Hematopoietic multipotent progenitor cell (in vitro differentiated cells): ENCODE measurements at regions not wholly inside any gene's neighbourhood (a gene's known extent, or its start where the extent isn't known, plus 50 kb on each side); places are given as distances from the start of the nearest gene placed in this dataset.
A peak's percentile ranks its signal among the peaks of the same experiment; 100 is the strongest.

Experiments used
- DNase-seq, 3 donors: peaks; one replicate each; pipeline ENCODE4 v3.0.0-alpha.2; 2011 to 2015; ENCODE audit warnings: low read depth in 2 of 3, low spot score in 2 of 3

DNA sequence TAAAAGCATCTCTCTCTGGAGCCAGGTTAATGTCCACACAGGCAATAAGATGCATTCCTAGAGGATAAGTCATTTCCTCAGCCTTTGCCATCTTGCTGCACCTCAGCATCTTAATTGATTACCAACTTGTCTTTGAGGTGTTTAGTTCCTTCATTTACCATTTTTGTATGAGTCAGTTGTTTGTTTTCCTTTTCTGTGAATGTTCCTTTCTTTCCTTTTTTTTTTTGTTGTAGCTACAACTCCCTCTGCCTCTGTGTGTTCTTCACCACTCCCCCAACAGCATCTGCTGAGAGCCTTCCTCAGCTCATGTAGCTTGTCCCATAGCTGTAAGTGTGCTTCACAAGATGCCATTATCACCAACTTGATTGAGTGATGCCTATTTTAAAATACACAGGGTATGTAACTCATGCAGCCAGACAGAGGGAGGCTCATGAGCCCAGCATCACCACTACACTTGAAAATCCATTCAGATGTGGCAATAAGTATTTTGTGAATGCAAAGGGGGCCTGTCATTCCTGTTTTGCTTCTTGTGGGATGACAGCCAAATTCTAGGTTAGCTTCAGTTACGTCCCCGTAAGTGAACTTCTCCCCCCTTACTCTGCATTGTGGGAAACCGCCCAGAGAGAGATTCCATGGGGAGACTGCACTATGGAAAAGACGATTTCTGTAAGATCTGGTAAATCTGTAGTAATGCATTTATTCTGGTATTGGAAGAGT lies 315.9 kb upstream of the ZEB2 start:
- DNase-seq: no peak

DNA sequence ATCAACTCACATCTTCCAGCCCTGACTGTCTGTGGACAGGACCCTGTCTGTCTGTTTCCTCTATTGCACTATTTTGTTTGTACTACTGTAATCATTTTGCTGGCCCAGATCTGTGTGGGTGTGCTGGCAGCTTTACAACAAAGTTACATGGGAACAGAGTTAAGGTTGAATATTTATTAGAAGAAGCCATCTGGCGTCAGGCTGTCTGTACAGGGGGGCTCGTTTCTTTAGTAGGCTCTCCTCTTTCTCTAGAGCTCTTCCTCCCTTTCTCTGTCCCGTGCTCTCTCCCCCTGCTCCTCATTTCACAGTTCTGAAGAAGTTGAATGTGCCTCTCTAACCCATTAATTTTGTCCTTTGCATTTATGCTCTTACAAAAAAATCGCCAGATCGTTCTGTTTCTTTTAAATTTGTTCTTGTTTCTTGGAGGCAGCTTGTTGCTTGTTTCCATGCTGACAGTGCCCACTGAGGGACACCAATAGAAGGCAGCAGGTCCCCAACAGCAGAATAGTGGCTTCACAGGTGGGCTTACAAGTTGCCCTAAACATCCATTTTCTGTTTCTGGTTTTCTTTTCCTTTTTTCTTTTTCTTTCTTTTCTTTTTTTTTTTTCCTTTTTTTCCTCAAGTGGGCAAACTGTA lies 315.2 kb upstream of the ZEB2 start:
- DNase-seq: no peak

DNA sequence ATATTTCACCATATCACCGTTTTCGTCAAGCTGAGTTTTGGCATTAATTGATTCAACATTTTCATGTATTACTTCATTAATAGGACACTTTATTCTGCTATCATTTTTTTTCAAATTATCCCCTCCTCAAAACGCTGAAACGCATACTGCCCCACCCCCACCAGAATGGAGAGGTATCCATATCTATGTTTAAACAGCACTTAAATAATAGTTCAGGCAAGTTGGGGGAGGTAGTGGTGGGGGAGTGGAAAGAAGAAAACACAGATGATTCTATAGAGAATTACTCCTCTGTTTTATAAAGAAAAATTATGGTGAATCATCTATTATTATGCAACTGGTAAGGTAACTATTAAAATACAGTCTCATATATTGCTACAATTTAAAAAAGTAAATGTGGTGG lies 314.4 kb upstream of the ZEB2 start:
- no peak for DNase-seq

DNA sequence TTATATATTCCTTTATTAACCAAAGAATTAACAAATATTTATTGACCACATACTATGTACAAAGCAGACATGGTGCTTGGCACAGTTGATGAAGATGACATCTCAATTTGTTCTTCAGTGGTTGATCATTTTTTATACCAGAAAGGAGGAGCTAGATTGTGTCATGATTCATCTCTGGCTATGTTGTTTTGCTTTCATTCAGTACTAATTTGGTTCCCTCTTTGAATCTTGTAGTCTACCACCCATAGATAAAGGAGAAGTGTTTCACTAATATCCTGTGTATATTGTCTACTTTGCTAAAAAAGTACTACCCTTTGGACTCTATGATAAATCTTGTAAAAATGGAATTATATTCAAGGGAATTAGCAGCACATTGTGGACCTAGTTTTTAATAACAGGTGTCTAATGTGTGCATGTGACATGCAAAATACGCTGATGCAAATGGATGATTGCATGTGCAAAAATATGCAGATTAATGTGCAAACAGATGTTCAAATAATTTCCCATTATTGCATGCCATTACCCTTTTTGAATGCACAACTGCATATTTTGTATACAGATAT lies 313.2 kb upstream of the ZEB2 start:
- no peak for DNase-seq

DNA sequence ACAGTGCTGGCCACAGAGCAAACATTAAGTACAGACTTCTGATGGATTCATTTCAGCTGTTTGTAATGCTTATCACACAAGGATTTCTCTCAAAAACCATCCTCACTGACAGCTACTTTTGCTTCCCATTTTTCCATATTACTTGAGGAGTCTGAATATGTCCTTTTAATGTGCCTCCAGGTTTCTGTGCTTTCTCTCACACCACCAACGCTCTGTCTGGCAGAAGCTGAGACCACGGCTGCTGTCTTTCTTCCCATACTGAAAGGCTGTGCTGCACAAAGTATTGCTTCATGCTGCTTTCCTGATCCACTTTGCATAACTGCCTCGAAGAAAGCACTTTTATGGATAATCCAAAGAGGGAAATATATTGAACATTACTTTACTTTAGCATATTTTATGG lies 312.1 kb upstream of the ZEB2 start:
- DNase-seq: no peak

DNA sequence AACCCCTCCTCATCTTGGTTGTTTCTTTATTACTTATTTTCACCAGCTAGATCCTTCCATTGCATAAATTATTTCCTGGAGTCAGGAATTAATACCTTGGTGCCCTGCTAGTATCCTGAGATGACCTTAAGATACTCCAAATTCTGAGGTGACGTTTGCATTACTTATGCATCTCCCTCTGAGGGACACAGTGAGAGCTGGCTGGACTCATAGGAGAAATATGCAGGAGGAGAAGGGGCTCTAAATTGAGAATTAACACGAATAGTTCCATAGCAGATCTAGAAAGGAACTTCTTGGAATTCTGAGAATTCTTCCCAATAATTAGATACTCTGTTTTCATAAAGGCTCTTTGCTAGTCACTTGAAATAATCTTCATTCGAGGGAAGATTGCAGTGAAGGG lies 310.6 kb upstream of the ZEB2 start:
- no peak for DNase-seq

DNA sequence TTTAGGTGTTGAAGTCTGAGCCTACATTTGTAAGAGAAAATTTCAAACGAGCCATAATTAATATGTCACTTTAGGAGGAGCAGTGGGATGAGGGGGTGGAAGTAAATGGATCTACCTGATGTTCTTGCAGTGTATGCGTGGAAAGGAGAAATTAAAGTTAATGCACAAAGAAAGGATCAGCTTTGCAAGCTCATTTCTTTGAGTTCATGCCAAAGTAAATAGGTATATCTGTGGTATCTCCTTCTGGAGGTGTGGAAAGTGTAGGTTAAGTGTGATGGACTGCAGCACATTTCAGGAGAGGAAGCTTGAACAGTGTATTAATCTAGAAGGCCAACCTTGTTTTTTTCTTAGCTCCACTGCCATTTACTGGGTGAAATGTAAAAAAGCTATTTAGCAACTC lies 307.5 kb upstream of the ZEB2 start:
- DNase-seq: no peak

DNA sequence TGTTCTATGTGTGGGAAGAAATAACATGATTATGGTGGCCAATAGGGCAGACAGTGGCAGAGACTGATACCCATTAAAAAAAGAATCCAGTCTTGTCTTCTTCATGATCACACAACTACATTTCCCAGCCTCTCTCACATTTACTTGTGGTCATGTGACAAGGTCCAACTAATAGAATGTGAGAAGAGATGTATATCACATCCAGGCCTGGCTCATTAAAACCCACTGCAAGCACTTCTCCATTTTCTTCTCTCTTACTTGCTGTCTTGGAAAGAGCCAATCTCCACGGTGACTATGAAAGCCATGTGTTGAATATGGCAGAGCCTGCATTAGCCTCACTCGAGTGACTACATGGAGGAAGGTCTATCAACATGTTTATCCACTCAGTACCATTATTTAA lies 306.2 kb upstream of the ZEB2 start:
- peak in 1 of 3 donors; percentile 3 for DNase-seq

DNA sequence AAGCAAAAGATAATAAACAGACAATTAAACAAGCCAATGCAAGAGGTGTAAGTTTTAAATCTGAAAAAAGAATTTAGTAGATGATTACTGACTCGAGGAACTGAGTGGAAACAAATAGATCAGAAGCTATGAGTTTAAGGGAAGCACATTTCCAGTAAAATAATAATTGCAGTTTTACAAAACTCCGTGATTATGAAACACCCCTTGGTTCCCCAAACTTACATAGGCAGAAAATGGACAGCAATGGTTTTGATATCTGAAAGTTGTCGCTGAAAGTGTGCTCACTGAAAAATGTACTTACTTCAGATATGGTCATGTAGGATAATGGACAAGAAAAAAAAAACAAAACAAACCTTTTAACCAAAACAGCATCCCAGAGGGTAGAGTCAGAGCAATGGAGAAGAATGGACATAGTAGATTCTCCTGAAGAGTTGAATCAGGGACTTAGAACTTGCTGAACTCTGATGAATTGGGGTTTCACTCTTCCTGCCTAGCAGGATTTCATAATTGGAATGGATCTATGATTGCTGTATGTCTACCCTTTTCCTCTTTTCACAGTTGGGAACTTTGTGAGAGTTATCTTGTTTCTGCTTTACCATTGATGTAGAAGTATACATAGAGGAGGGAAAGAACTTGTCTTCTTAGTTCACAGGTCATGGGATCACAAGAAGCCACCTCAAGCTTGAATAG lies 305.6 kb upstream of the ZEB2 start:
- DNase-seq: no peak

DNA sequence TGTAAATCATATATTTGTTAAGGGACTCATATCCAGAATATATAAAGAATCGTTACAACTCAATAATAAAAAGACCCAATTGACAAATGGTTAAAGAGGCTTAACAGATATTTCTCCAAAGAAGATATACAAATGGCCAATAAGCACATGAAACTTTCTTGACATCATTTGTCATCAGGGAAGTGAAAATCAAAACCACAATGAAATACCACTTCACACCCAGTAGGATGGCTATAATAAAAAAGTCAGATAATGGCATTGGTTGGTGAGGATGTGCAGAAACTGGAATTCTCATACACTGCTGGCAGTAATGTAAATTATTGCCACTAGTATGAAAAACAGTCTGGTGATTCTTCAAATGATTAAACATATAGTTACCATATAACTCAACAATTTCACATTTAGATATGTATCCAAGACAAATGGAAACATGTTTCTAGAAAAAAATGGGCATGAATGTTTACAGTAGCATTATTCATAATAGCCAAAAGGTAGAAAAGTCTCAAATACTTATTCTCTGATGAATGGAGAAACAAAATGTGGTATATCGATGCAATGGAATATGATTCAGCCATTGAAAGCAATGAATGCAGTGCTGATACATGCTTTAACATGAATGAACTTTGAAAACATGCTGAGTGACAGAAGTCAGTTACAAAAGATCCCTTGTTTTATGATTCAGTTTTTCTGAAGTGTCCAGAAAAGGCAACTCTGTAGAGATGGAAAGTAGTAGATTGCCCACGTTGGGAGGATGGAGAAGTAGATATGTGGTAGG lies 304.6 kb upstream of the ZEB2 start:
- no peak for DNase-seq

DNA sequence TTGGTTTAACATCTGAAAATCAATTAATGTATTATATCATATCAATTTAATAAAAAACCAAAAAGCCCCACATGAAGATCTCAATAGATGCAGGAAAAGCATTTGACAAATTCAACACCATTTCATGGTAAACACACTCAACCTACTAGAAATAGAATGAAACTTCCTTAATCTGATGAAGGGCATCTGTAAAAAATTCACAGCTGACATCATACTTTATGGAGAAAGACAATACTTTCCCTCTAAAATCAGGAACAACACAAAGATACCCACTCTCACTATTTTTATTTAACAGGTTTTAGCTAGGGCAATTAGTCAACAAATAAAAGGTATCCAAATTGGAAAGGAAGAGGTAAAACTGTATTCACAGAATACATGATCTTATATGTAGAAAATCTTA lies 303.0 kb upstream of the ZEB2 start:
- no peak for DNase-seq

DNA sequence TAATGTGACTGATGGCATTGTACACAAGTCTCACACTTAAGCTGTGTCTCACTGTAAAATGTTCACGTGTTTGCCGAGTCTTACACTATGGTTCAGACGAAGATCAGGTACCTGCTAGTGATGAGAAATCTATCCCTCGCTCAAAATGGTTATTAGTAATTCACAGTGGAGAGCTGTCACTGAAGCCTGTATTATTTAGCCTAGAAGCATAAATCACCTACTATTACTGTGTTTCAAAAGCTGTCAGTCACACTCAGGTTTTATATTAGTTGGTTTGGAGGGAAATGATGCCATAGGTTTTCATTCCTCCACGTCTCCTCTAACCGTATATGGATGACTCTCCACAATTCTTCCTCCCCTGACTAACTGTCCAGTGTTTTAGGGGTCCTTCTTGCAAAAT lies 292.4 kb upstream of the ZEB2 start:
- no peak for DNase-seq

DNA sequence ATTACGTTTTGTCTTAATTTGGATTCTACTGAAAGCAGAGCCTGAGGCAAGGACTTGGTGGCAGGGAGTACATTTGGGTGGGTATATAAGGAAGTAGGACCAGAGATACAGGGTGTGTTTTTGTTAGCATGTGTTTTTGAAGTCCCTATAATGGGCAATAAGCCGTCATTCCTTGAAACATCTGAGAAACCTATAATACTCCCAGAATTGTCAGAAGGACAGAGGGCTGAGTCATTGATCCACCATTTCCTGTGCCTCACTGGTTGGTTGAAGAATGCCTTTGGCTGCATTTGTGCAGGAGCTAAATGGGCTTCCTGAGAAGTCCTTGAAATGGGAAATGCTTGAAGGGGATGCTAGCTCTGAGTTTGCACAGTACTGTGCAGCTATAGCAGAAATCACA lies 281.8 kb upstream of the ZEB2 start:
- no peak for DNase-seq

DNA sequence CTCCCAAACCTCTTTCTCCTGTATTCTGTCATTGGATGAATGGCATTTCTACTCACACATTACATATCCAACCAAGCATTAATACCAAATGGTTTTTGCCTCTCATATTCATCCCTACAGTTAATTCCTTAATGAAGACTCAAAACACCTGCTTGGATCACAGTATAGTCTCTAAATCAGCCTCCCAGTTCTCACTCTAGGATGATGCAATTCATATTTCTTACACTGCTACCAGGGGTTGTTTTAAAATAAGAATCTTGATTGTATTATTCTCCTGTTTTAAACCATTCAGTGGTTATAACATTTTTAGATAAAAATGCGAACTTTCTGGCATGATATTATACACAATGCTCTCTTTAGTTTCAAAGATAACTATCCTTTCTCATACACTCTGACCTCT lies 281.4 kb upstream of the ZEB2 start:
- DNase-seq: no peak

DNA sequence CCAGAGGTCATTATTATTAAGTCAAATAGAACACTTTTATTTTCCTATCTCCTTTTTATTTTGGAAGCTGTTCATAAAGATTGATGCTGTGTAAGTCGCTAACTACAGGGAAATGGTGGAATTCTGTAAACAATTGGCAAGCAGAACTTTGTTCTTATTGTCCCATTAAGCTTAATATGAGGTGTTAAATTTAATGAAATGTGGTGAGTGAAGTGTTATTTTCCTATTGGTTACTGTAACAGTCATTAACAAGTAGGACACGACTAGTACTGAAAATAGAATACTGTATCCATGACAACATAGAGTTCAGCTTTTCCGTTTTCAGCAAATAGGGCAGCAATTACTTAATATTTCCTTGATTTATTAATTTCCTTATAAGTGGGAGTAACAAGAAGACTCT lies 279.1 kb upstream of the ZEB2 start:
- DNase-seq: no peak

DNA sequence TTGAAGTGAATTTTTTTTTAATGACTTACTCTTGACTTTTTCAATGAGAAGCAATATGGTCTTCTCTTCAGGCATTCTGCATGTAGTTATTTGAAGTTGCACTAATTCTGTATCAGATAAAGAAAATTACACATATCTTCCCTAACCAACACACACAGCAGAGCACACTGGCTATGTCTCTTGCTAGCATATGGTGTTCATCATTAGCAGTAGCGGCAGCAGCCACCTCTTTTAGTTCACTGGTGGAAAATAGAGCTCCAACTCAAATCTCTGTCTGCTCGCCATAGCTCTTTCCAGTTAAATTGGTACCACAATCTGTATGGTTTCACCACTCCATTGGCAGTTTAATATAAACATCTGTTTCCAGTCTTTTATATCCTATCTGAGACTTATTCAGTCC lies 278.1 kb upstream of the ZEB2 start:
- DNase-seq: no peak

DNA sequence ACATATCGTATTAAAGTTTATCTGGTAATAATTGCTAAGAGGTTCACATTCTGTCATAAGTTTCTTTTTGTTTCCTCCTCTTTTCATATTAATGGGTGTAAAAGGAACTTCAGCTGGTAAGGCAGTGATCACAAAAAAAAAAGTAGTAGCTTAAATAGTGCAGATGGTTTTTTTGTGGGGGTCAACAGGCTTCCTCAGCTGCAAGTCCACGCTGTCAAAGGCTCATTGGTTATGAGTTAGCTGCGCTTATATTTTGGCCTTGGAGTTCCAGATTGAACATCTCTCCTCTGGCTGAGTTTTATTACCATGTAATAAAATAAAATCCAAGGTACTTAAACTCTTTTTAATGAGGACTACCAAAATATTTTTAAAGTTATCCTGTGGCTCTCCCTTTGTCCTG lies 277.0 kb upstream of the ZEB2 start:
- DNase-seq: no peak

DNA sequence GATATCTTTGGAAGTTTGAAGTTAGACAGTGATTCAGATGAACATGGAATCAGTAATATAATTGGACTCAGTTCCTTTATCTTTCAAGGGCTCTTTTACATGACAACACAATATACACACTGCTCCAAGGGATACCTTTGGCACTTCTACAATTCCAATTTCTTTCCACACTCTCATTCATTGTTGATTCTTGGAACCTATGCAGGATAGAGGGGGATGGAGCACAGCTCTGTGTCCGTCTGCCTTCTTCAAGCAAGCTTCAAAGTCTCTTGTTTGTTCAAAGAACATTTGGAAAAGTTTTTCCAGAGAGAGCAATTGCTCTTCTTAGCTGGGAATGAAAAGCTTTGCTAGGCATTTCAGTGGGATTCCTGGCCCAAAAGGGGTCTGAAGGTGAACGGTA lies 276.2 kb upstream of the ZEB2 start:
- no peak for DNase-seq

DNA sequence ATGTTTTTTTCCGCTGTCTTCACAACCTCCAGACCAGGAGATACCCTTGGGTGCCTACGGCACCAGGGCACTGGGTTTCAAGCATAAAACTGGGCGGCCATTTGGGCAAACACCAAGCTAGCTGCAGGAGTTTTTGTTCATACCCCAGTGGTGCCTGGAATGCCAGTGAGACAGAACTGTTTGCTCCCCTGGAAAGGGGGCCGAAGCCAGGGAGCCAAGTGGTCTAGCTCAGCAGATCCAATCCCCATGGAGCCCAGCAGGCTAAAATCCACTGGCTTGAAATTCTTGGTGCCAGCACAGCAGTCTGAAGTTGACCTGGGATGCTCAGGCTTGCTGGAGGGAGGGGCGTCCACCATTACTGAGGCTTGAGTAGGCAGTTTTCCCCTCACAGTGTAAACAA lies 265.3 kb upstream of the ZEB2 start:
- DNase-seq: no peak

DNA sequence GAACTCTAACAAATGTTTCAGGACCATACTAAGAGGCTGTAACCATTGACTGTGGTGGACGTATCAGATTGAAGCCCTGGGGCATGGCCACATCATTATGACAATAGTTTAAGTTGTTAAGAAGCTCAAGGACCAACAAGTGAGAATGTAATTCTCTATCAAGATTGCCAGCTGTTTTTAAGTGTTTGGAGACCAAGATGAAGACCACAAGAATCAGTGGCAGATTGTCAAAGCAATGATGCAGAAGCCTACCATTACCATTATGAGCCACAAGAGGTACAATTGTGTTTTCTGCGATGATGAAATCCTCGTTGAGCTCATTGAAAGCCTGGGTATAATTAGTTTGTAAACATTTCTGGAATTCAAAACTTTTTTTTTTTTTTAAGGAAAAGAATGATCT lies 261.1 kb upstream of the ZEB2 start:
- no peak for DNase-seq

DNA sequence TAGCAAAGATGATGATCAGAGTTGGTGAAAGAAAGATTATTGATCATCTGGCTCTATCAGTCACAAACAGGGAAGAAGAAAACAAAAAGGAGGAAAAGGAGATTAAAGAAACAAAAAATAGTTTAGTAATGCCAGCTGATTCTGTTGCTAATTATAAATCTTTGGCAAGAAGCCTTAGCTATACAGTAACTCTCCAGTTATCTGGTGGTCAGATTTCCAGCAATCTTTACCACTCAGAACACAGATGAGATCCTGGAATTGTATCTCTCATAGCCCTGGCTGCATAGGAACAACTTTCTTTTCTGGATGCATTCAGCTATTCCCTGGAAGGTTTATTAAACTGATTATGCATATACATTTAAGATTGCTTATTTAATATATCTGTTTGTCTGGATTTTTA lies 256.8 kb upstream of the ZEB2 start:
- no peak for DNase-seq
